Fibroblast of gingiva (primary cell): ENCODE measurements at regions not wholly inside any gene's neighbourhood (a gene's known extent, or its start where the extent isn't known, plus 50 kb on each side); places are given as distances from the start of the nearest gene placed in this dataset.
"Not testable (repeated sequence)": the region's sequence is repeated elsewhere in the genome, so short reads cannot be mapped to it uniquely, and the experiment has no call there.

Experiments used
- DNase-seq: peaks from one replicate; pipeline ENCODE4 v3.0.0-alpha.2; 2011; ENCODE audit warnings: low read depth

- DNase-seq = no peak
These were observed 149.5 kb downstream of the CCNG2 start for GRCh38 chr4:77306496-77306895.

- DNase-seq = no peak
These were observed 151.8 kb downstream of the CCNG2 start for GRCh38 chr4:77308843-77309242.

GRCh38 chr4:77309496-77309895, 152.5 kb downstream of the CCNG2 start:
- no peak for DNase-seq

GRCh38 chr4:77310931-77311330, 153.9 kb downstream of the CCNG2 start:
- DNase-seq = no peak

GRCh38 chr4:77314697-77315096, 157.7 kb downstream of the CCNG2 start:
- DNase-seq = no peak

GRCh38 chr4:77327151-77327550, 170.1 kb downstream of the CCNG2 start:
- no peak for DNase-seq

GRCh38 chr4:77332696-77333270, 175.8 kb downstream of the CCNG2 start:
- no peak for DNase-seq

- DNase-seq = no peak
These were observed 179.6 kb downstream of the CCNG2 start for GRCh38 chr4:77336411-77337142.

GRCh38 chr4:77342170-77342810, 185.3 kb downstream of the CCNG2 start:
- DNase-seq = no peak

- DNase-seq = no peak
These were observed 187.0 kb downstream of the CCNG2 start for GRCh38 chr4:77344001-77344400.

- no peak for DNase-seq
These were observed 187.8 kb downstream of the CCNG2 start for GRCh38 chr4:77344784-77345183.

GRCh38 chr4:77347351-77347966, 190.5 kb downstream of the CCNG2 start:
- no peak for DNase-seq

GRCh38 chr4:77348815-77349214, 191.8 kb downstream of the CCNG2 start:
- DNase-seq = no peak

- no peak for DNase-seq
These were observed 192.4 kb downstream of the CCNG2 start for GRCh38 chr4:77349364-77349763.

- DNase-seq = peak; percentile 8
These were observed 192.8 kb downstream of the CCNG2 start for GRCh38 chr4:77349796-77350195.

- no peak for DNase-seq
These were observed 195.2 kb downstream of the CCNG2 start for GRCh38 chr4:77352192-77352591.

GRCh38 chr4:77353724-77354315, 196.8 kb downstream of the CCNG2 start:
- DNase-seq = not testable (repeated sequence)

GRCh38 chr4:77354550-77354949, 197.5 kb downstream of the CCNG2 start:
- DNase-seq = no peak

GRCh38 chr4:77355731-77356130, 198.7 kb downstream of the CCNG2 start:
- no peak for DNase-seq

- DNase-seq = peak; percentile 22
These were observed 201.4 kb downstream of the CCNG2 start for GRCh38 chr4:77358315-77358928.

- no peak for DNase-seq
These were observed 203.4 kb downstream of the CCNG2 start for GRCh38 chr4:77360451-77360850.

- DNase-seq = not testable (repeated sequence)
These were observed 209.9 kb downstream of the CCNG2 start for GRCh38 chr4:77366876-77367275.
